ENCODE measurements at regions not wholly inside any gene's neighbourhood (a gene's known extent, or its start where the extent isn't known, plus 50 kb on each side); places are given as distances from the start of the nearest gene placed in this dataset.

DNA sequence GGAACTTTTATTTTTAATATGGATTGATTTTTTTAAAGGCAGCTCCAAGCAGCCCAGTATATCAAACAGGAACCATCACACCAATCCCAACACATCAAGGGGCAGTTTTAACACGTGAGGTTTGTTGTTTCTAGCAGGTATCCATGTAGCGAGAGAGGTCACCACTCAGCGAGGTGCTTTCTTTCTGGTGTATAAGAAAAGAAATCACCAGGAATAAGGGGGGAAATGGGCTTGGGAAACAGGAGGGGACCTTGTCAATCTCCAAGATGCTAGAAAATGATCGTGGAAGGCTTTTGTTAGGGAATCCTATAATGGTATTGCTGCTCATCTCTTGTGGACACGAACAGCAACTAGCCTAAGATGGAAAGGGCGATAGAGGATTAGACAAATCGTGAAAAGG, 402.9 kb upstream of the ATP11B start:
- WGBS = 82% methylated on average over 7 of the region's 7 CpGs

DNA sequence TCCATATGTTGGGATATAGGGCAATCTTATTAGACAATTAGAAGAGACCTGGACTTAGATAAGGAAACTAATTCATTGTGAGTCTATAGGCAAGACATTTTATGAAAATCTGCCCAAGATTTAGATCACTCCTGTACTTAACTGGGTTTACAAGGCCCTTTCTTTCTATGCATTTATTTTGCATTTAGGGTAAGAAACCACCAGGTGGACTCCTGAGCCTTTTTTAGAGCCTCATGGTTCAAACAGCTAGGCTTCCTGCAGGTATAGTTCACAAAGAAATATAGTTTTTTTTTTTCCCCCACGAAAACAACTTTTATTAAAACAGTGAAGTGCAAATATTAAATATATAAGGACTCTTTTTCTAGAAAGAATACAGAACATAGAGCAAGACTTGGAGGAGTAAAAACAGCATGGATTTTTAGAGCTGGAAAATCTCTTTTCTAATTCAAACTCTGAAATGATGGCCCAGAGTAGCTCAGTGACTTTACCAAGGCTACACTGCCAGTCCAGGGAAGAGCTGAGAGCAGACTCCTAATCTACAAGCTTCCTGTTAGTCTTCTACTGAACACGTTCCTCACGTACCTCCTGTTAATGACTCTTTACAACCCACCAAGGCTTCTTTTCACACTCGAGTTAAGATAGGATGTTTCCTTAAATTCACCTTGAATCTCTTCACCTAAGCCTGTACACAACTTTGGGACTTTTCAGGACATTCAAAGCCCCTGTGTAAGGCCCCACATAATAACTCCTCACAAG, 400.9 kb upstream of the ATP11B start:
- no peak overlapping the region for H3K27ac ChIP-seq
- TF ChIP-seq POLR2A (IDR thresholded peaks at IDR 0.05) = no peak
- no peak for TF ChIP-seq POLR2AphosphoS5 (IDR thresholded peaks at IDR 0.05)
- TF ChIP-seq, protein P1, sequence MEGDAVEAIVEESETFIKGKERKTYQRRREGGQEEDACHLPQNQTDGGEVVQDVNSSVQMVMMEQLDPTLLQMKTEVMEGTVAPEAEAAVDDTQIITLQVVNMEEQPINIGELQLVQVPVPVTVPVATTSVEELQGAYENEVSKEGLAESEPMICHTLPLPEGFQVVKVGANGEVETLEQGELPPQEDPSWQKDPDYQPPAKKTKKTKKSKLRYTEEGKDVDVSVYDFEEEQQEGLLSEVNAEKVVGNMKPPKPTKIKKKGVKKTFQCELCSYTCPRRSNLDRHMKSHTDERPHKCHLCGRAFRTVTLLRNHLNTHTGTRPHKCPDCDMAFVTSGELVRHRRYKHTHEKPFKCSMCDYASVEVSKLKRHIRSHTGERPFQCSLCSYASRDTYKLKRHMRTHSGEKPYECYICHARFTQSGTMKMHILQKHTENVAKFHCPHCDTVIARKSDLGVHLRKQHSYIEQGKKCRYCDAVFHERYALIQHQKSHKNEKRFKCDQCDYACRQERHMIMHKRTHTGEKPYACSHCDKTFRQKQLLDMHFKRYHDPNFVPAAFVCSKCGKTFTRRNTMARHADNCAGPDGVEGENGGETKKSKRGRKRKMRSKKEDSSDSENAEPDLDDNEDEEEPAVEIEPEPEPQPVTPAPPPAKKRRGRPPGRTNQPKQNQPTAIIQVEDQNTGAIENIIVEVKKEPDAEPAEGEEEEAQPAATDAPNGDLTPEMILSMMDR (IDR thresholded peaks at IDR 0.05) = no peak
- TF ChIP-seq EP300 (IDR thresholded peaks at IDR 0.05) = no peak
- H3K4me1 ChIP-seq = no peaks in the 10 kb centered on the region
- no peaks in the 10 kb centered on the region for H3K27me3 ChIP-seq
- no peaks in the 10 kb centered on the region for H3K36me3 ChIP-seq
- no peak for DNase-seq (ENCODE audit: low spot score in 2 of 2)
- H3K9me3 ChIP-seq = no peaks in the 10 kb centered on the region
- no peak overlapping the region for H3K4me3 ChIP-seq
- WGBS = 70% methylated on average over 4 of the region's 4 CpGs

More for the DNA sequence above, 402.9 kb upstream of the ATP11B start:
- no peak overlapping the region for H3K4me3 ChIP-seq
- no peak overlapping the region for H3K27ac ChIP-seq
- no peaks in the 10 kb centered on the region for H3K9me3 ChIP-seq
- TF ChIP-seq EP300 (IDR thresholded peaks at IDR 0.05) (no peak), POLR2A (IDR thresholded peaks at IDR 0.05) (no peak), POLR2AphosphoS5 (IDR thresholded peaks at IDR 0.05) (no peak)
- TF ChIP-seq, protein P1 (IDR thresholded peaks at IDR 0.05) = no peak
- no peaks in the 10 kb centered on the region for H3K36me3 ChIP-seq
- DNase-seq (ENCODE audit: low spot score in 2 of 2) = no peak
- H3K4me1 ChIP-seq = no peaks in the 10 kb centered on the region
- no peaks in the 10 kb centered on the region for H3K27me3 ChIP-seq

DNA sequence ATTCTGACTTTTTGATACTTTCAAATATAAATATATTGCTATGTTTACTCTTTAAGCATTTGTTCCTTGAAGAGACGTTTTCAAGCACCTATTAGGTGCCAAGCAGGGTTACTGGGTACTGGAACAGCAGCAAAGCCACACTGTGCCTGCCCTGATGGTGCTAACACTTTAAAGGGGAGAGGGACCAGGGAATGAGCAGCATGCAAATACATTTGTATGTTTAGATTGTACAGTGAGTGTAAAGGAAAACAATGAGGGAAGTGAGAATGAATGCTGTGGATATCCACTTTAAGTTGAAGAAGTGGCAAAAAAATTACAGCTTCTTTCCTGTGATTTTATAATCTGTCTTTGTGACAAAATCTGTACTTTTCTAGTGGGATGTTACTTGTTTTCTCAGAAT, 400.2 kb upstream of the ATP11B start:
- DNase-seq (ENCODE audit: low spot score in 2 of 2) = no peak
- no peaks in the 10 kb centered on the region for H3K4me1 ChIP-seq
- H3K27ac ChIP-seq = no peak overlapping the region
- TF ChIP-seq POLR2A (IDR thresholded peaks at IDR 0.05) = no peak
- TF ChIP-seq, protein P1 (IDR thresholded peaks at IDR 0.05) = no peak
- TF ChIP-seq EP300 (IDR thresholded peaks at IDR 0.05) = no peak
- TF ChIP-seq POLR2AphosphoS5 (IDR thresholded peaks at IDR 0.05) = no peak
- H3K4me3 ChIP-seq = no peak overlapping the region
- H3K9me3 ChIP-seq = no peaks in the 10 kb centered on the region
- WGBS = 35% methylated on average over 1 of the region's 1 CpG
- no peaks in the 10 kb centered on the region for H3K27me3 ChIP-seq
- no peaks in the 10 kb centered on the region for H3K36me3 ChIP-seq

DNA sequence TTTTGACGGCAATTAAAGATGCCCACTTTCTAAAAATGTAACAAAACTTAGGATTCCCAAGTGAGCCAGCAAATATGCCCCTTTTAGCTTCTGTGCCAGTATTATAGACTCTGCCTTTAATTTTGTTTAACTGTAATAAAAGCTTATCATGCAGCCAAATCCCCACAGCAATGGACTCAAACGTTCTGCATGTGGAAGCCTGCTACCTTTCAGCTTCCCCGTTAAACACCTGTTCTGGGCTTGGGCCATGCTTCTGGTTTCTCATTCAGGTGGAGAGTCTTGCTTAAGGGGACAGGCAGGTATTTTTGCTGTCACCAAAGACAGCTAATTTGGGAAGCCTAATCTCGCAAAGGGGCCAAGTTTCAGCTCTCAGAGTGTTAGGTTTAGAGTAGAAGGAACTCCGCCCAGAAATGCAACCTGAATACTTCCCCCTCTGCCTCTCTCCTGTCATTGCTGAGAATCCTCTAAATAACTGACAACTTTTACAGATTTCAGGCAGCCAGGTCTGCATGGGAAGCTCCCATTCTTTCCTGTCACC, 399.4 kb upstream of the ATP11B start:
- TF ChIP-seq, protein P1 (IDR thresholded peaks at IDR 0.05) = no peak
- TF ChIP-seq POLR2AphosphoS5 (IDR thresholded peaks at IDR 0.05) = no peak
- no peak for TF ChIP-seq EP300 (IDR thresholded peaks at IDR 0.05)
- TF ChIP-seq POLR2A (IDR thresholded peaks at IDR 0.05) = no peak
- H3K4me3 ChIP-seq = no peak overlapping the region
- 36% methylated on average over 5 of the region's 5 CpGs for WGBS
- H3K27ac ChIP-seq = no peak overlapping the region
- no peaks in the 10 kb centered on the region for H3K27me3 ChIP-seq
- no peaks in the 10 kb centered on the region for H3K9me3 ChIP-seq
- no peaks in the 10 kb centered on the region for H3K36me3 ChIP-seq
- DNase-seq (ENCODE audit: low spot score in 2 of 2) = no peak
- H3K4me1 ChIP-seq = no peaks in the 10 kb centered on the region

DNA sequence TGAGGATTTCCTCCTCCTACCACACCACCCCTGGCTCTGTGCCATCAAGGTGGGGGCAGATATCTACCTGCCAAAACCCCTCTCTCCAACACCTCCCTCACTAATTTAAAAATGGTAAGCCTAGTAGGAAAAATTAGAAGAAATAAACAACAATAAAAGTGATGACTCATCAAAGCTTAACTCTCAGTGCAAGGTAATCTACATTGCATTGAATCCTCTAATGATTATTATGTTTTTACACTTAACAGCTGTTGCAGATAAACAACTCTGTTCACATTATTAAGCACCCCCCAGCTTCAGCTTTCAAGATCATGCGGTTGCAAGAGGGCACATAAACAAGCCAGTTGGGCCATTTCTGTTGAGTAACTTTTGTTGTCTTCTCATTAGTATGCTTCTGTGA, 396.1 kb upstream of the ATP11B start:
- no peaks in the 10 kb centered on the region for H3K9me3 ChIP-seq
- TF ChIP-seq, protein P1 (IDR thresholded peaks at IDR 0.05) = no peak
- no peak for TF ChIP-seq EP300 (IDR thresholded peaks at IDR 0.05)
- TF ChIP-seq POLR2A (IDR thresholded peaks at IDR 0.05) = no peak
- TF ChIP-seq POLR2AphosphoS5 (IDR thresholded peaks at IDR 0.05) = no peak
- no peak for DNase-seq (ENCODE audit: low spot score in 2 of 2)
- H3K27ac ChIP-seq = no peak overlapping the region
- WGBS = 100% methylated on average over 1 of the region's 1 CpG
- H3K4me1 ChIP-seq = no peaks in the 10 kb centered on the region
- H3K4me3 ChIP-seq = no peak overlapping the region
- H3K36me3 ChIP-seq = no peaks in the 10 kb centered on the region
- no peaks in the 10 kb centered on the region for H3K27me3 ChIP-seq

All from suprapubic skin (tissue), 4 donors.